ENCODE measurements at regions not wholly inside any gene's neighbourhood (a gene's known extent, or its start where the extent isn't known, plus 50 kb on each side); places are given as distances from the start of the nearest gene placed in this dataset.

DNA sequence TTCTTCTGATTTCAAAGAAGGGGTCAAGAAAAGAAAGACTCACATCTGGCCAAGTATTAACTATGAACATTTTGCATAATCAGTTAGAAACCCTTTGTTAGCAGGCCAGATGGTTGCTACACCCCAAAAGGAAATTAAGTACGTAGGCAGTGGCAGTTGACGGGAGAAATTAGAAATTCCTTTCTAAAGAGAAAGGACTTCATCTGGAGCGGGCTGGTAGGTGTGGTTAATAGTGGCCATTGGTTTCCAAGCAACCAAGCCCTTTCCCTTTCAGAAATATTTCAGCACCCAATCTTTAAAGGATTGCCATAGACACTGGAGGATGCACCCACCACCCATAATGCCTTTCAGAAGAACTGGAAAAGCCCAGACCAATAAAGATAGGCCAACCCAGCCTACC, 235.7 kb upstream of the LDB2 start:
- TF ChIP-seq POLR2A (IDR thresholded peaks at IDR 0.05; ENCODE audit: low read length) (no peak), GATA1 (IDR thresholded peaks at IDR 0.05; ENCODE audit: low read depth, low read length) (no peak)

Measured in erythroblast (primary cell).